C4-2B (cell line): ENCODE measurements at regions not wholly inside any gene's neighbourhood (a gene's known extent, or its start where the extent isn't known, plus 50 kb on each side); places are given as distances from the start of the nearest gene placed in this dataset.

Experiments used
- ZFX ChIP-seq: fragments of 450-650 bp; IDR thresholded peaks from 2 replicates; pipeline ENCODE4 v1.6.1; 2017
- TF ChIP-seq, protein P1 (sequence below): fragments of 450-650 bp; conservative IDR thresholded peaks from 2 replicates; pipeline ENCODE4 v1.5.1; 2017; ENCODE audit warnings: mild to moderate bottlenecking

DNA sequence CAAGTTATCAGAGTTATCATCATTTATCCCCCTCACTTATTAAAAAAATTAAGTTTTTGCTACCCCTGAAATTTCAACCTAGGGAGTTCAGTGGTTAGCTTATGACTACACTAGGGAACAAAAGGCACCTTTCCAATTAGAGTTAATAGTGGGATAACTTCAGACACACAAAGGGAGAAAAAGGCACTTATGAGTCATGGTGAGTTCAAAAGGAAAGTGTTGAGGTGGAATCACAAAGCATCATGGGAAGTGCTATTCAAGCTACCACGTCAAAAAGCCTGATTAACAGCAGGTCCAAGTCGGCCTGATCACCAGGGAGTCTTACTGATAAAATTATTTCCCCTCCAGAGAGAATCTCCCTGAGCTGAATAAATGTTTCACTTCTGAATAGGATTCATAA lies 165.7 kb downstream of the C7orf25 start:
- TF ChIP-seq, protein P1, sequence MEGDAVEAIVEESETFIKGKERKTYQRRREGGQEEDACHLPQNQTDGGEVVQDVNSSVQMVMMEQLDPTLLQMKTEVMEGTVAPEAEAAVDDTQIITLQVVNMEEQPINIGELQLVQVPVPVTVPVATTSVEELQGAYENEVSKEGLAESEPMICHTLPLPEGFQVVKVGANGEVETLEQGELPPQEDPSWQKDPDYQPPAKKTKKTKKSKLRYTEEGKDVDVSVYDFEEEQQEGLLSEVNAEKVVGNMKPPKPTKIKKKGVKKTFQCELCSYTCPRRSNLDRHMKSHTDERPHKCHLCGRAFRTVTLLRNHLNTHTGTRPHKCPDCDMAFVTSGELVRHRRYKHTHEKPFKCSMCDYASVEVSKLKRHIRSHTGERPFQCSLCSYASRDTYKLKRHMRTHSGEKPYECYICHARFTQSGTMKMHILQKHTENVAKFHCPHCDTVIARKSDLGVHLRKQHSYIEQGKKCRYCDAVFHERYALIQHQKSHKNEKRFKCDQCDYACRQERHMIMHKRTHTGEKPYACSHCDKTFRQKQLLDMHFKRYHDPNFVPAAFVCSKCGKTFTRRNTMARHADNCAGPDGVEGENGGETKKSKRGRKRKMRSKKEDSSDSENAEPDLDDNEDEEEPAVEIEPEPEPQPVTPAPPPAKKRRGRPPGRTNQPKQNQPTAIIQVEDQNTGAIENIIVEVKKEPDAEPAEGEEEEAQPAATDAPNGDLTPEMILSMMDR, result no peak
- TF ChIP-seq ZFX, result no peak
